HEK293T (cell line): ENCODE measurements at regions not wholly inside any gene's neighbourhood (a gene's known extent, or its start where the extent isn't known, plus 50 kb on each side); places are given as distances from the start of the nearest gene placed in this dataset.

Experiments
- ARNT ChIP-seq: fragments of 450-650 bp; IDR thresholded peaks from 2 replicates; pipeline ENCODE4 v1.6.1; 2017; ENCODE audit warnings: mild to moderate bottlenecking
- ELF4 ChIP-seq: fragments of 450-650 bp; IDR thresholded peaks from 2 replicates; pipeline ENCODE4 v1.6.1; 2017; ENCODE audit warnings: antibody characterized with exemption
- FOXA1 ChIP-seq: fragments of 450-650 bp; IDR thresholded peaks from 2 replicates; pipeline ENCODE4 v1.6.1; 2016; ENCODE audit warnings: mild to moderate bottlenecking
- LEF1 ChIP-seq: fragments of 450-650 bp; IDR thresholded peaks from 2 replicates; pipeline ENCODE4 v1.6.1; 2017; ENCODE audit warnings: mild to moderate bottlenecking, borderline replicate concordance
- NFRKB ChIP-seq: fragments of 450-650 bp; IDR thresholded peaks from 2 replicates; pipeline ENCODE4 v1.6.1; 2016; ENCODE audit warnings: mild to moderate bottlenecking, moderate library complexity
- SP1 ChIP-seq: fragments of 450-650 bp; IDR thresholded peaks from 2 replicates; pipeline ENCODE4 v1.6.1; 2017
- TARDBP ChIP-seq: fragments of 450-650 bp; IDR thresholded peaks from 2 replicates; pipeline ENCODE4 v1.6.1; 2016
- TF ChIP-seq, protein P1 (sequence below): fragments of 450-650 bp; IDR thresholded peaks from 2 replicates; pipeline ENCODE4 v1.6.1; 2016

DNA sequence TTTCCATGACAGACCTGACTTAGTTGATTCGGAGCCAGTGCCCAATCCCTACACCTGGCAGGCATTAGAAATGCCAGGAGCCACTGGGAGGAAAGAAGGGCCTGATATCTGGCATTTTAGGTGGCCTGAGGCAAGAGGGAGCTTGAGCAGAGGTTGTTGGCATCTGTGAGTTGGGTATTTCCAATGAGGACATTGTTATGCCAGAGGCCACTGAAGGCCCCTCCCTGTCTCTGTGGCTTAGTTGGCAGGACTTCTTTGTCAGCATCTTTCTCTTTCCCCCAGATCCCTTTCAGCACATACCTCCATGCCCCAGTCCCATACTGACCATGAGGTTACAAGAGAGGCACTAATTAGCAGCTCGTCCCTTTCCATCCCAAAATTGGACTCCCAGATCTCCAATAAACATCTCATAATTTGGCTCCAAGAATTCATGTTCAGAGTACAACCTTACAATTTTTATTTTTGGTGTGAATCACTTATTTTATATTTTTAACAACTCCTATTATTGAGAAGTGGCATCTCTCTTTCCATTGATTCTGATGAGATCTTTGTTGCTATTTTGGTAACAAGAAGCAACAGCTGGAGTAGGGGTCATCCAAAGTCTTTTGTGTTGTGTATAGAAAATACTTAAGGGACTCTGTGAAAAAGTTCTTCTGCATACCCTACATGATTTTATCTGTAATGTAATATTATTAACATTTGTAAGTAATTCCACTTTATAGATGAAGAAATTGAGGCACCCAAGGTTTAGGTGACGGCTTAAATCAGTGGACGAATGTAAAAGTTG lies 68.6 kb upstream of the MAP3K1 start:
- TF ChIP-seq SP1 = no peak
- TF ChIP-seq ARNT = no peak
- TF ChIP-seq NFRKB = no peak
- TF ChIP-seq TARDBP = no peak
- TF ChIP-seq, protein P1, sequence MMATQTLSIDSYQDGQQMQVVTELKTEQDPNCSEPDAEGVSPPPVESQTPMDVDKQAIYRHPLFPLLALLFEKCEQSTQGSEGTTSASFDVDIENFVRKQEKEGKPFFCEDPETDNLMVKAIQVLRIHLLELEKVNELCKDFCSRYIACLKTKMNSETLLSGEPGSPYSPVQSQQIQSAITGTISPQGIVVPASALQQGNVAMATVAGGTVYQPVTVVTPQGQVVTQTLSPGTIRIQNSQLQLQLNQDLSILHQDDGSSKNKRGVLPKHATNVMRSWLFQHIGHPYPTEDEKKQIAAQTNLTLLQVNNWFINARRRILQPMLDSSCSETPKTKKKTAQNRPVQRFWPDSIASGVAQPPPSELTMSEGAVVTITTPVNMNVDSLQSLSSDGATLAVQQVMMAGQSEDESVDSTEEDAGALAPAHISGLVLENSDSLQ = no peak
- no peak for TF ChIP-seq LEF1
- no peak for TF ChIP-seq FOXA1
- no peak for TF ChIP-seq ELF4
